ENCODE measurements at regions not wholly inside any gene's neighbourhood (a gene's known extent, or its start where the extent isn't known, plus 50 kb on each side); places are given as distances from the start of the nearest gene placed in this dataset.

DNA sequence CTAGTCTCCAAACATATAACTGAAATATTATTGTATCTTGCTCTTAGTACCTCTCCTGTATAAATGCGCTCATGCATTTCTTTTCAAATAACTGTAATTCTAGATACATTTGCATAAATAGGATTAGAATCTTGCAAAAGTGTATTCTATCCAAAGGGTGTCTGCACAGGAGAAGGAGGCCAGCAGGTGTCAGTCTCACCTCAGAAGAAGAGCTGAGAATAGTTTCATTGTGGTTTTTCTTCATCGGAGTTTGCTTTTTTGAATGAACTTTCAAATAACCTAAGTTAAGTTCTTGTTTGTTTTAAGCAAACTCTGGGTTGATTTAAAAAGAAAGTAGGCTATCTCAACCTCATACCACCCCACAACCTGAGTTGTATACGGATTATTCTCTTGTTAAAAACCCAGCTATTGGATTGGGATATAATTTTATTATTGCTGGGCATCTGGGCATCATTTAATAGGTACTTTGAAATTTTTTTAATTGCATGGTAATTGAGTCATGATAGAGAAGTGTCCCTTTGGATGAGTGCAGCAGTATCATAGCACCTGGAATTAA lies 125.0 kb upstream of the MLIP start:
- Histone ChIP-seq H3K27ac (ENCODE audit: insufficient read depth, low read length) (no peak overlapping the region), H3K4me3 (ENCODE audit: insufficient read depth, low read depth, low read length) (no peak overlapping the region), H2AK5ac (ENCODE audit: low read depth, low read length) (no peak overlapping the region), H3K4ac (ENCODE audit: low read depth, low read length) (no peak overlapping the region), H3K14ac (replicated peaks; ENCODE audit: low read depth, low read length) (0 out of 2 replicates have a peak overlapping the region, but pooled peaks have one; percentile 65), H3K79me1 (ENCODE audit: low read depth in 1 of 2, low read length in 2 of 2) (no peaks in the 10 kb centered on the region), H3K56ac (ENCODE audit: extremely low read depth, insufficient read depth, low read length) (no peak overlapping the region), H2BK120ac (ENCODE audit: low read depth, low read length) (no peak overlapping the region), H4K5ac (ENCODE audit: low read depth, low read length) (no peak overlapping the region), H3K36me3 (ENCODE audit: control insufficient read depth, insufficient read depth, low read length) (no peaks in the 10 kb centered on the region), H3K27me3 (ENCODE audit: control insufficient read depth, insufficient read depth, low read length) (no peaks in the 10 kb centered on the region), H3K4me2 (ENCODE audit: low read depth, low read length) (no peak overlapping the region), H3K9me3 (ENCODE audit: control insufficient read depth, insufficient read depth, low read length) (no peaks in the 10 kb centered on the region), H2BK20ac (ENCODE audit: low read depth, low read length) (0 out of 2 replicates have a peak overlapping the region, but pooled peaks have one; percentile 3), H3K18ac (ENCODE audit: low read depth, low read length) (no peak overlapping the region), H3K9me1 (ENCODE audit: insufficient read depth, low read length) (peaks cover 6% of the 10 kb centered on the region), H4K91ac (ENCODE audit: insufficient read depth, low read depth, low read length) (no peak overlapping the region), H3K4me1 (ENCODE audit: control insufficient read depth, insufficient read depth, low read length) (peaks cover 7% of the 10 kb centered on the region), H3K9ac (ENCODE audit: low read depth, low read length) (no peak overlapping the region), H2BK5ac (ENCODE audit: low read depth, low read length, poor library complexity, severe bottlenecking) (no peak overlapping the region), H2AFZ (replicated peaks; ENCODE audit: low read length, poor library complexity) (no peak overlapping the region), H4K8ac (ENCODE audit: low read depth in 2 of 2, low read length in 2 of 2) (no peak overlapping the region), H2BK15ac (ENCODE audit: low read depth, low read length) (no peak overlapping the region), H4K20me1 (ENCODE audit: insufficient read depth, low read length) (no peaks in the 10 kb centered on the region), H2AK9ac (replicated peaks; ENCODE audit: low read depth, low read length, poor library complexity) (no peak overlapping the region), H3K23ac (ENCODE audit: low read depth, low read length) (no peak overlapping the region)
- BruUV-seq (replicated peaks): no TSS peak
- ChIA-PET POLR2A (ENCODE audit: unreplicated experiment) (no interaction called here), CTCF (interaction anchor here (0.6 to 1.9 kb wide), 8 partner anchors 11 to 732 kb away, joined by 3 to 7 read pairs (median 4); no protein-coding TSS in a partner anchor)
- DNase-seq (peak; percentile 70), ATAC-seq (ENCODE audit: low read depth) (peak; percentile 63; the same call in 1 of the 2 replicates)
- dilution Hi-C loops (cut with HindIII; ENCODE audit: low sequenced_read_pairs, unreplicated experiment): no loop called here
- WGBS, 2 experiments (ENCODE audit: extremely low coverage in 2 of 2, insufficient read length in 1 of 2): no CpG with 5 or more reads among the region's 3 CpGs
- intact Hi-C loops (cut with micrococcal nuclease): loop anchor here (1.0 to 10.0 kb wide), 7 partner anchors 256 to 1459 kb away; no protein-coding TSS in a partner anchor
- in situ Hi-C loops (cut with MboI; ENCODE audit: low sequenced_read_pairs): loop anchor here (5.0 to 25.0 kb wide), 3 partner anchors 281 to 876 kb away; no protein-coding TSS in a partner anchor
- TF ChIP-seq USF2 (IDR thresholded peaks at IDR 0.05; ENCODE audit: low read depth, low read length) (no peak), RCOR1 (IDR thresholded peaks at IDR 0.05; ENCODE audit: insufficient replicate concordance, low read length) (no peak), RAD21 (IDR thresholded peaks at IDR 0.05; ENCODE audit: low read length) (peak; percentile 93), SMC3 (IDR thresholded peaks at IDR 0.05; ENCODE audit: low read depth, low read length) (peak; percentile 89), CTCF (conservative IDR thresholded peaks at IDR 0.05; ENCODE audit: low read depth, low read length) (peak; percentile 92), RFX5 (IDR thresholded peaks at IDR 0.05; ENCODE audit: low read depth, low read length) (no peak), POLR2A (IDR thresholded peaks at IDR 0.05; ENCODE audit: low read depth, low read length) (no peak)

Measured in IMR-90 (cell line).